HepG2 (cell line): ENCODE measurements at regions not wholly inside any gene's neighbourhood (a gene's known extent, or its start where the extent isn't known, plus 50 kb on each side); places are given as distances from the start of the nearest gene placed in this dataset.

Experiments
- ATAC-seq: fragments of 200-7000 bp; cut with Tn5 transposase; 3 replicates; pipeline ENCODE4 v1.9.1; 2020; ENCODE audit warnings: mild to moderate bottlenecking, moderate library complexity
- BruUV-seq: library from RNA; stranded (reverse); fragments of 400-500 nt; replicated peaks from 2 replicates; lab custom pipeline; 2021; lab: Mats Ljungman, UMichigan
- CTCF ChIA-PET: fragments of 300-600 bp; formaldehyde crosslinking; extraction: SDS; loops from one replicate; lab custom pipeline; 2021; ENCODE audit warnings: low total read pairs, inconsistent platforms, low intra/inter-chr PET ratio; lab: Yijun Ruan, JAX
- POLR2A ChIA-PET: fragments of 350-600 bp; sonication (Branson Sonifier 250); formaldehyde crosslinking; loops from one replicate; lab custom pipeline; 2020; ENCODE audit warnings: antibody characterized with exemption, inconsistent platforms; lab: Yijun Ruan, JAX
- DNase-seq: peaks from one replicate; pipeline ENCODE4 v3.0.0-alpha.2; 2015; ENCODE audit warnings: low spot score
- FAIRE-seq: peaks from 3 replicates; lab custom pipeline; 2011; peaks lifted over from hg19 to GRCh38; lab: Jason Lieb, UNC
- H2AFZ ChIP-seq: one replicate; pipeline ENCODE4 v1.6.1; 2011; ENCODE audit warnings: low read length, inconsistent platforms
- H3K27ac ChIP-seq: fragments of 300-600 bp; 3 replicates; pipeline ENCODE4 v1.8.0; 2011; ENCODE audit warnings: mixed run types, mild to moderate bottlenecking, mixed read lengths, low read length, inconsistent platforms; ENCODE audit not compliant: insufficient read depth; ENCODE audit errors: extremely low read length
- H3K27me3 ChIP-seq, 2 experiments: fragments of 200-600 bp in 1 of 2; 2 replicates in 1 of 2; 3 replicates in 1 of 2; pipeline versions ENCODE4 v1.6.0 to v1.8.0; 2011; ENCODE audit warnings: low read length in 2 of 2, mild to moderate bottlenecking in 2 of 2, moderate library complexity in 2 of 2, inconsistent platforms in 1 of 2; ENCODE audit not compliant: insufficient read depth in 2 of 2, control insufficient read depth in 1 of 2
- H3K36me3 ChIP-seq, 2 experiments: fragments of 200-600 bp in 1 of 2; replicated peaks in 1 of 2; 2 replicates in 1 of 2; 3 replicates in 1 of 2; pipeline versions ENCODE4 v1.5.1 to v1.8.0; 2011; ENCODE audit warnings: low read length in 2 of 2, inconsistent platforms in 1 of 2; ENCODE audit not compliant: insufficient read depth in 2 of 2, control insufficient read depth in 1 of 2
- H3K4me1 ChIP-seq: 2 replicates; pipeline ENCODE4 v1.5.1; 2012; ENCODE audit warnings: low read length, inconsistent platforms; ENCODE audit not compliant: insufficient read depth
- H3K4me2 ChIP-seq: 2 replicates; pipeline ENCODE4 v1.6.0; 2011; ENCODE audit warnings: low read depth, low read length, inconsistent platforms
- H3K4me3 ChIP-seq, 3 experiments: fragments of 200-600 bp in 1 of 3; sonication (generic), shearing (Covaris generic) in 1 of 3; replicated peaks in 1 of 3; 2 replicates each; pipeline ENCODE4 v1.5.1; 2011 to 2016; ENCODE audit warnings: low read length in 3 of 3, inconsistent platforms in 2 of 3, low read depth in 2 of 3, mild to moderate bottlenecking in 2 of 3, control low read depth in 1 of 3, mixed read lengths in 1 of 3; ENCODE audit not compliant: insufficient read depth in 1 of 3
- H3K79me2 ChIP-seq: one replicate; pipeline ENCODE4 v1.6.1; 2011; ENCODE audit warnings: low read length, inconsistent platforms; ENCODE audit not compliant: insufficient read depth
- H3K9ac ChIP-seq: 2 replicates; pipeline ENCODE4 v1.6.0; 2011; ENCODE audit warnings: mild to moderate bottlenecking, low read depth, low read length, inconsistent platforms; ENCODE audit not compliant: insufficient read depth
- H3K9me3 ChIP-seq: 2 replicates; pipeline ENCODE4 v1.5.1; 2012; ENCODE audit warnings: mild to moderate bottlenecking, low read length
- H4K20me1 ChIP-seq: 2 replicates; pipeline ENCODE4 v1.6.0; 2011; ENCODE audit warnings: inconsistent platforms, mild to moderate bottlenecking, low read length, moderate library complexity; ENCODE audit not compliant: insufficient read depth
- ARID2 ChIP-seq: sonication (generic); formaldehyde crosslinking; IDR thresholded peaks from 2 replicates; pipeline ENCODE4 v1.8.1; 2022; ENCODE audit warnings: mild to moderate bottlenecking, missing genetic modification reagents, borderline replicate concordance
- ATF1 ChIP-seq: IDR thresholded peaks from 2 replicates; pipeline ENCODE4 v1.6.1; 2016; ENCODE audit warnings: mild to moderate bottlenecking, control low read depth
- ATF7 ChIP-seq, 2 experiments: fragments of 450-650 bp in 1 of 2; sonication (generic) in 1 of 2; formaldehyde crosslinking in 1 of 2; IDR thresholded peaks; 2 replicates each; pipeline versions ENCODE4 v1.4.0 to v1.6.1; 2016 to 2020; ENCODE audit warnings: antibody characterized with exemption in 1 of 2, mild to moderate bottlenecking in 1 of 2, missing genetic modification reagents in 1 of 2
- ATRX ChIP-seq: sonication (generic); formaldehyde crosslinking; IDR thresholded peaks from 2 replicates; pipeline ENCODE4 v1.4.0; 2020; ENCODE audit warnings: missing genetic modification reagents, borderline replicate concordance
- CBX2 ChIP-seq, 2 experiments: fragments of 200-600 bp in 1 of 2; sonication (generic); formaldehyde crosslinking in 1 of 2; IDR thresholded peaks; 2 replicates each; pipeline versions ENCODE4 v1.7.0 to v1.8.1; 2018 to 2022; ENCODE audit warnings: low read depth in 2 of 2, low read length in 1 of 2, mild to moderate bottlenecking in 1 of 2, missing genetic modification reagents in 1 of 2
- ETV5 ChIP-seq: IDR thresholded peaks from 2 replicates; pipeline ENCODE4 v1.6.1; 2018; ENCODE audit warnings: missing biosample characterization, missing genetic modification reagents, inconsistent platforms, borderline replicate concordance
- GATA4 ChIP-seq: sonication (generic); IDR thresholded peaks from 2 replicates; pipeline ENCODE4 v1.6.1; 2016; ENCODE audit warnings: antibody characterized with exemption, low read depth, borderline replicate concordance
- HNRNPUL1 ChIP-seq: fragments of 200-400 bp; formaldehyde crosslinking; IDR thresholded peaks from 2 replicates; pipeline ENCODE4 v1.6.1; 2017; ENCODE audit warnings: low read depth, mild to moderate bottlenecking, low read length, moderate library complexity
- RORA ChIP-seq: sonication (generic); formaldehyde crosslinking; IDR thresholded peaks from 2 replicates; pipeline ENCODE4 v1.5.0; 2020; ENCODE audit warnings: mild to moderate bottlenecking, missing genetic modification reagents, moderate library complexity
- SOX13 ChIP-seq, 3 experiments: fragments of 450-650 bp in 1 of 3; sonication (generic) in 1 of 3; formaldehyde crosslinking in 1 of 3; IDR thresholded peaks in 2 of 3; conservative IDR thresholded peaks in 1 of 3; 2 replicates each; pipeline versions ENCODE4 v1.5.0 to v1.6.1; 2016 to 2020; ENCODE audit warnings: antibody characterized with exemption in 1 of 3, mild to moderate bottlenecking in 1 of 3, missing compliant biosample characterization in 1 of 3, missing genetic modification reagents in 1 of 3, moderate library complexity in 1 of 3
- YEATS4 ChIP-seq: sonication (generic); formaldehyde crosslinking; IDR thresholded peaks from 2 replicates; pipeline ENCODE4 v1.4.0; 2020; ENCODE audit warnings: missing genetic modification reagents, borderline replicate concordance
- ZNF430 ChIP-seq: sonication (generic); formaldehyde crosslinking; IDR thresholded peaks from 2 replicates; pipeline ENCODE4 v1.9.0; 2021; ENCODE audit warnings: mild to moderate bottlenecking, missing genetic modification reagents
- ZNF496 ChIP-seq: sonication (generic); formaldehyde crosslinking; IDR thresholded peaks from 2 replicates; pipeline ENCODE4 v1.8.1; 2023; ENCODE audit warnings: mild to moderate bottlenecking, moderate library complexity, missing genetic modification reagents; ENCODE audit not compliant: insufficient replicate concordance
- ZNF530 ChIP-seq: sonication (generic); formaldehyde crosslinking; IDR thresholded peaks from 2 replicates; pipeline ENCODE4 v1.5.0; 2020; ENCODE audit warnings: low read depth, mild to moderate bottlenecking, missing genetic modification reagents
- ZNF562 ChIP-seq: sonication (generic); formaldehyde crosslinking; IDR thresholded peaks from 2 replicates; pipeline ENCODE4 v1.8.0; 2022; ENCODE audit warnings: missing genetic modification reagents, borderline replicate concordance
- WGBS: methylation state at CpG from one replicate; pipeline ENCODE4 v1.1.6; 2017; ENCODE audit warnings: low lambda C conversion rate; 5-methylcytosine and 5-hydroxymethylcytosine counted together
- in situ Hi-C: cut with HindIII; loops from 2 replicates; pipeline ENCODE4 v1.10.0; 2017; ENCODE audit warnings: low pct_unique_long_range_greater_than_20kb; ENCODE audit not compliant: extremely low pct_ligation_motif_present
- intact Hi-C: fragments of 100-400 bp; cut with micrococcal nuclease; formaldehyde crosslinking; loops from one replicate; pipeline ENCODE4 v1.10.0; 2022; ENCODE audit not compliant: unreplicated experiment

DNA sequence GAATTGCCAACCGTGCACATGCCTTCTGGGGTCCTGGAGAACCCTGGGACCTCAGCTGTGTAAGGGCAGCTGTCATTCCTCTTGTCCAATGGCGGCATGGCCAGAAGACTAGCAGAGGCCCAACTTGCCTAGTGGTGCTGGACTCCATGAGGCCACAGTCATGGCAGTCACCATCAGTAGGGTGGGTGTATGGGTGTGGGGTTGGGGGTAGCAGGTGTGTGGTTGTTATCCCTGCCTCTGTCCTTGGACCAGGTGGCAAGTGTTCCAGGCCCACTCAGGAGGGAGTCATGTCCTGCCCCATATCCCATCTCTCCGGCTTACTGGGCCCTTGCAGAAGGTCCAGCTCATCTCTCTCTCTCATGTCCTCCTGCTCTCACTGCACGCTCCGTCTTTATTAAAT lies 1596.2 kb downstream of the MRPL39 start:
- ATAC-seq (no peak), FAIRE-seq (no peak), DNase-seq (no peak)
- no TSS peak for BruUV-seq
- H2AFZ ChIP-seq, result no peak overlapping the region
- intact Hi-C loops, result no loop called here
- no peaks in the 10 kb centered on the region for H3K27me3 ChIP-seq
- POLR2A ChIA-PET, result no interaction called here
- WGBS, result 5% methylated on average over 3 of the region's 5 CpGs
- no peak overlapping the region for H3K4me2 ChIP-seq
- H3K4me1 ChIP-seq, result no peaks in the 10 kb centered on the region
- no peak for TF ChIP-seq ZNF496 (CRISPR knock-in tag)
- TF ChIP-seq ARID2 (CRISPR knock-in tag), result no peak
- no peak for TF ChIP-seq ATRX (CRISPR knock-in tag)
- TF ChIP-seq CBX2 (IDR thresholded peaks at IDR 0.05; ENCODE audit: low read depth, low read length), result no peak
- no peak for TF ChIP-seq CBX2 (CRISPR knock-in tag; IDR thresholded peaks at IDR 0.05; ENCODE audit: low read depth)
- no peak for TF ChIP-seq ATF7 (IDR thresholded peaks at IDR 0.05)
- no peak for TF ChIP-seq ATF7 (CRISPR knock-in tag; IDR thresholded peaks at IDR 0.05)
- no peak for TF ChIP-seq HNRNPUL1
- TF ChIP-seq GATA4, result no peak
- no peak for TF ChIP-seq ZNF530
- TF ChIP-seq ETV5 (CRISPR knock-in tag), result no peak
- no peak for TF ChIP-seq RORA (CRISPR knock-in tag)
- TF ChIP-seq ATF1, result no peak
- TF ChIP-seq YEATS4 (CRISPR knock-in tag), result no peak
- TF ChIP-seq ZNF430 (CRISPR knock-in tag), result no peak
- no peak for TF ChIP-seq SOX13 (IDR thresholded peaks at IDR 0.05)
- TF ChIP-seq SOX13 (CRISPR knock-in tag; conservative IDR thresholded peaks at IDR 0.05 in 1 of 2, IDR thresholded peaks at IDR 0.05 in 1 of 2), result no peak
- no peak for TF ChIP-seq ZNF562 (CRISPR knock-in tag)
- no peak overlapping the region for H3K9ac ChIP-seq
- H3K36me3 ChIP-seq, result no peaks in the 10 kb centered on the region
- peaks cover 87% of the 10 kb centered on the region for H3K9me3 ChIP-seq
- CTCF ChIA-PET, result no interaction called here
- in situ Hi-C loops, result no loop called here
- no peaks in the 10 kb centered on the region for H4K20me1 ChIP-seq
- H3K27ac ChIP-seq, result no peak overlapping the region
- no peaks in the 10 kb centered on the region for H3K79me2 ChIP-seq
- no peak overlapping the region for H3K4me3 ChIP-seq
